SK-N-MC (cell line): ENCODE measurements at regions not wholly inside any gene's neighbourhood (a gene's known extent, or its start where the extent isn't known, plus 50 kb on each side); places are given as distances from the start of the nearest gene placed in this dataset.

Experiments
- DNase-seq: peaks from one replicate; pipeline ENCODE4 v3.0.0-alpha.2; 2011; ENCODE audit warnings: low read depth, low spot score
- H3K27ac ChIP-seq: fragments of 200-600 bp; sonication (generic); 2 replicates; pipeline ENCODE4 v1.5.1; 2016; ENCODE audit warnings: mixed run types
- H3K36me3 ChIP-seq: fragments of 200-600 bp; sonication (generic); 2 replicates; pipeline ENCODE4 v1.6.1; 2017; ENCODE audit warnings: antibody characterized with exemption, low read length, mixed read lengths; ENCODE audit not compliant: insufficient read depth
- H3K4me3 ChIP-seq: fragments of 200-600 bp; sonication (generic); 2 replicates; pipeline ENCODE4 v1.5.1; 2016
- H3K9ac ChIP-seq: fragments of 200-600 bp; sonication (generic); 2 replicates; pipeline ENCODE4 v1.8.0; 2017; ENCODE audit warnings: mixed run types, mixed read lengths; ENCODE audit not compliant: insufficient read length
- H3K9me3 ChIP-seq: fragments of 200-600 bp; sonication (generic); 2 replicates; pipeline ENCODE4 v1.6.1; 2017; ENCODE audit warnings: low read depth, mild to moderate bottlenecking, antibody characterized with exemption, low read length, moderate library complexity, mixed read lengths
- EZH2 ChIP-seq: fragments of 200-600 bp; sonication (generic); IDR thresholded peaks from one replicate; pipeline ENCODE4 v1.6.1; 2017; ENCODE audit warnings: antibody characterized with exemption
- FOXP2 ChIP-seq: optimal IDR thresholded peaks from 2 replicates; pipeline ENCODE3; 2011; ENCODE audit warnings: mild to moderate bottlenecking, moderate library complexity; ENCODE audit not compliant: insufficient read depth; ENCODE audit errors: extremely low read length, control extremely low read depth
- POLR2AphosphoS5 ChIP-seq: IDR thresholded peaks from 2 replicates; pipeline ENCODE4 v1.6.1; 2012; ENCODE audit warnings: mild to moderate bottlenecking, low read depth, low read length, borderline replicate concordance

DNA sequence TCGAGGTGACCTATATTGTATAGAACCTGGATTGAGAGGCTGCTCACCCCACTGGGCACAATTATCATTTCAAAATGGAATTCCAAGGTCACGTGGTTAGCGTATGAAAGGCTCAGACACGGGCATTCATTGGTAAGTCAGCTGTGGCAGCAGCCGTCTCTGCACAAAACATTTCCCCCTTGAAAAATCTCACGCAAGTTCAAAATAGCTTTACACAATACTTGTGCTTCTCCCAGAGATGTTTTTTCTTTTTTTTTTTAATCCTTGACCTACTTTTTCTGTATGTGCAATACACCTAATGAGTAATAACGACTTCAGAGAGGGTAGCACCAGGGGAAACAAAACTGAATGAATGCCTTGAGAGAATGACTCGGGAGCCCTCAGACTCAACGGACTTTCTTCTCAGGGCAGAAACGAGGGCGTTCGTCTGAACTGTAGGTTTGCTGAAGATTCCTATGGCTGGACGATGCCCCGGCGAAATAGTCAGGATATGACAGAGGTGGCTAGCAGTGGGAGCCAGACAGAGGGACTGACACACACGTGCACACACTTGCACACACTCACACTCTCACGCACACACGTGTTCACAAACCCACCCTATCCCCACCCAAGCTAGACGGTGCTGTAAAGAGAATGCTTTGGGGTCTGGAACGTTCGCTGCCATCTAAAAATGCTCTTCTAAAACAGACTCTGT, 77.8 kb downstream of the PDCL3 start:
- no peaks in the 10 kb centered on the region for H3K9me3 ChIP-seq
- H3K4me3 ChIP-seq = no peak overlapping the region
- H3K27ac ChIP-seq = no peak overlapping the region
- TF ChIP-seq FOXP2 (no peak), EZH2 (no peak), POLR2AphosphoS5 (no peak)
- H3K9ac ChIP-seq = no peak overlapping the region
- H3K36me3 ChIP-seq = no peaks in the 10 kb centered on the region
- no peak for DNase-seq

DNA sequence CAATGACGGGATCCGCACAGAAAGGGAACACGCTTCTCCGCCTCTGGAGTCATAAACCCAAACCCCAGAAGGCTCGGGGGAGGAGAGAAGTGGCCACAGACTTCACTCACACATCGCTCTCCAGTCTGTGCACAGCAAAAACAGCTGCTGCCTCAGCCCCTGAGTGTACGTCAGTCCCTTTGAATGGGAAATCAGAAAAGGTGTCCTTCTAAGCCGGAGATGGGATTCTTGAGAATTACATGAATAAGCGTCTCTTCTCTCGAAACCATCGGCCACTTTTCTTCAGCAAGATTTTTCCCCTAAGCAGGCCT, 78.3 kb downstream of the PDCL3 start:
- H3K9me3 ChIP-seq = no peaks in the 10 kb centered on the region
- no peaks in the 10 kb centered on the region for H3K36me3 ChIP-seq
- no peak for TF ChIP-seq FOXP2
- no peak for TF ChIP-seq POLR2AphosphoS5
- TF ChIP-seq EZH2 = no peak
- no peak overlapping the region for H3K4me3 ChIP-seq
- no peak overlapping the region for H3K9ac ChIP-seq
- no peak for DNase-seq
- H3K27ac ChIP-seq = no peak overlapping the region

DNA sequence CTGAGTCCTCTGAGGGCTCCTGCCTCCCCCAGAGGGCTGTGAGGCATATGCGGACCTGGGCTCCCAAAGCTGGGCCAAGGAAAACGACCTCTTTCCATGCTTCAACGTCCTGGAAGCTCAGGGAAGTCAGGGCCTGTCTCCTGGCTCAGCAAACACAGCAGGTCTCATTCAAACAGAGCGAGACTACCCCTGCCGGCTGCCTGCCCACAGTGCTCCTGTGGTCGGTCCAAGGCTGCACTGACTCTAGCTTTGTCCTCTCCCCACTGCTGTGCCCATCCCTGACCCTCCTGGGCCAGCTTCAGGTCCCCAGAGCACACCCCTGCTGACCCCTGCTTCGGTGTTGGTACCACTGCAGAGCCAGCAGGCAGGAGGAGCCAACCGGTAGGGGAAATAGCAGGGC, 79.6 kb downstream of the PDCL3 start:
- no peak for DNase-seq
- TF ChIP-seq POLR2AphosphoS5 (no peak), EZH2 (no peak), FOXP2 (no peak)
- H3K36me3 ChIP-seq = no peaks in the 10 kb centered on the region
- H3K4me3 ChIP-seq = no peak overlapping the region
- H3K9ac ChIP-seq = no peak overlapping the region
- no peaks in the 10 kb centered on the region for H3K9me3 ChIP-seq
- no peak overlapping the region for H3K27ac ChIP-seq

GRCh38 chr2:100643467-100643866, 80.7 kb downstream of the PDCL3 start:
- no peak for DNase-seq
- no peak for TF ChIP-seq EZH2
- TF ChIP-seq POLR2AphosphoS5 = no peak
- TF ChIP-seq FOXP2 = no peak
- Histone ChIP-seq H3K4me3 (no peak overlapping the region), H3K9me3 (no peaks in the 10 kb centered on the region), H3K36me3 (no peaks in the 10 kb centered on the region), H3K9ac (no peak overlapping the region), H3K27ac (no peak overlapping the region)

DNA sequence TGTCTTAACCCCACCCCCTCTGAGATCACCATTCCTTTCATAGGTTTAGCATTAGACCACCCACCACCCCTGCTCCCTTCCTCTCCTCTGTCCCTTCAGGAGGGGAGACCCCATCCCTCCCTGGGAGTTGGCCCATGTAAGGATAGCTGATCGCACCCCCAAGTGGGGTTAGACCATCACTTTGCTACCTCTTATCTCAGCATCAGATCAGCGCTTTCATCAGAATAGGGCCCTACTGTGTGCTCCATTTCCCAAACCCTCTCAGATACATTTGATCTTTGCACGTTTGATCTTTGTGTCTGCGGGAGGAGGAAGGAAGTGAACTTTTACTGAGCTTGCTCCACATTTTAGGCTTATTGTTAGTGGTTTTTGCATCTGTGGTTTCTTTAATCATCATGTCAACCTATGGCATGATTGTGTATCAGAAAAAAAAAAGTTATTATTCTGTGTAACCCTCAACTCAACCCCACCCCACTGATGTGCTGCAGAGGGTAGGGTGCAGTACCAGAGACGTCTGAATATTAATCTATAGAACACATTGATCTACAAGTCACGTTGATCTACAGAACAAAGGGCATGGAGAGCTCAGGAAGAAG, 81.2 kb downstream of the PDCL3 start:
- H3K4me3 ChIP-seq = no peak overlapping the region
- no peak for DNase-seq
- no peak overlapping the region for H3K27ac ChIP-seq
- H3K9me3 ChIP-seq = no peaks in the 10 kb centered on the region
- TF ChIP-seq EZH2 (no peak), POLR2AphosphoS5 (no peak), FOXP2 (no peak)
- no peak overlapping the region for H3K9ac ChIP-seq
- H3K36me3 ChIP-seq = no peaks in the 10 kb centered on the region

GRCh38 chr2:100645695-100646429, 83.1 kb downstream of the PDCL3 start:
- TF ChIP-seq EZH2 (no peak), POLR2AphosphoS5 (no peak), FOXP2 (no peak)
- Histone ChIP-seq H3K36me3 (no peaks in the 10 kb centered on the region), H3K27ac (no peak overlapping the region), H3K4me3 (no peak overlapping the region), H3K9ac (no peak overlapping the region), H3K9me3 (no peaks in the 10 kb centered on the region)
- DNase-seq = no peak

- Histone ChIP-seq H3K9ac (no peak overlapping the region), H3K27ac (no peak overlapping the region), H3K9me3 (no peaks in the 10 kb centered on the region), H3K4me3 (no peak overlapping the region), H3K36me3 (no peaks in the 10 kb centered on the region)
- no peak for DNase-seq
- no peak for TF ChIP-seq EZH2
- no peak for TF ChIP-seq POLR2AphosphoS5
Measured at GRCh38 chr2:100647709-100648108, 84.9 kb downstream of the PDCL3 start.

- TF ChIP-seq POLR2AphosphoS5 (no peak), FOXP2 (no peak), EZH2 (no peak)
- no peaks in the 10 kb centered on the region for H3K36me3 ChIP-seq
- no peak overlapping the region for H3K27ac ChIP-seq
- no peak overlapping the region for H3K4me3 ChIP-seq
- no peaks in the 10 kb centered on the region for H3K9me3 ChIP-seq
- H3K9ac ChIP-seq = no peak overlapping the region
- DNase-seq = no peak
Measured at GRCh38 chr2:100650151-100650550, 87.4 kb downstream of the PDCL3 start.

DNA sequence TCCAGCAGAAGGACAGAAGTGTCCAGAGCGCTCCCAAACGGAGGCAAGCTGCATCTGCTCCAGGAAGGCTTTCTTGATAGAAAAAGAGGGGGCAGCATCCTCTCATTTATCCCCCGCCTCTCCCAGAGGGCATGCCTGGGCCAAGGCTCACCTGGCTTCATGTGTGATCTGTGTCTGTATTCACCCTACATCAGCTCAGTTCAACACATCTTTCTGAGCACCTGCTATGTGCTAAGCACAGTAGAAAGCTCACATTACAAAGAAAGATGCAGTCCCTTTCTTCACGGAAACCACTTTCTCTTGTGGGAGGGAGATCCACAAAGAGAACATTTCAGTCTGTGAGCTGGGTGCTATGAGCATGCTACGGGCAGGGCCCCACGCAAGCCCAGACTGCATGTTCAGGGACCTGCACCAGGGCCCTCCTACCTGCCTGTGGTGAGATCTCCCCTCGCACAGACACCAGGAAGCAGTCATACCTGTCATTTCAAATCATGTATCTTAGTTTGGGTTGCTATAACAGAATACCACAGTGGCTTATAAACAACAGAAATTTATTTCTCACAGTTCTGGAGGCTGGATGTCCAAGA, 90.7 kb downstream of the PDCL3 start:
- Histone ChIP-seq H3K36me3 (no peaks in the 10 kb centered on the region), H3K4me3 (no peak overlapping the region), H3K27ac (no peak overlapping the region), H3K9ac (no peak overlapping the region), H3K9me3 (no peaks in the 10 kb centered on the region)
- DNase-seq = no peak
- TF ChIP-seq EZH2 = no peak
- TF ChIP-seq FOXP2 = no peak
- TF ChIP-seq POLR2AphosphoS5 = no peak
